ENCODE measurements at regions not wholly inside any gene's neighbourhood (a gene's known extent, or its start where the extent isn't known, plus 50 kb on each side); places are given as distances from the start of the nearest gene placed in this dataset.

DNA sequence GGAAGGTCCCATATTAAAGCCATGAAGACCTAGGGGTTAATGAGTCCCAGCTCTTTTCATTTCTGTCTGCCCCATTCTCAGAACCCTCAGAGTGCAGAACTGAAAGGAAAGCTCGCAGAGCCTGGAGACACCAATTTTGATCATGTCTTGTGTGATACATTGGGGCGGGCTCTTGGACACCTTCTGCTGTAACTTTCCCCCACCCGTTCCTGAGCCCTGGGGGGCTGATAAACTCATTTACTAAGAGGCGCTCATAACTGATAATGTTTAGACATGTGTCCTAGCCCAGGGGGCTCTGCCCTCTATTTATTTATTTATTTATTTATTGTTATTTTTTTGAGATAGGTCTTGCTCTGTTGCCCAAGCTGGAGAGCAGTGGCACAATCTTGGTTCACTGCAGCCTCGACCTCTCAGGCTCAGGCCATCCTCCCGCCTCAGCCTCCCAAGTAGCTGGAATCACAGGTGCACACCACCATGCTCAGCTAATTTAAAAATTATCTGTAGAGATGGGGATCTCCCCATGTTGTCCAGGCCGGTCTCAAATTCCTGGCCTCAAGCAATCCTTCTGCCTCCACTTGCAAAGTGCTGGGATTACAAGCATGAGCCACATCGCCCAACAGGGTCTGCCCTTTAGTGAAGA lies 72.4 kb upstream of the HAAO start:
- DNase-seq = no peak

DNA sequence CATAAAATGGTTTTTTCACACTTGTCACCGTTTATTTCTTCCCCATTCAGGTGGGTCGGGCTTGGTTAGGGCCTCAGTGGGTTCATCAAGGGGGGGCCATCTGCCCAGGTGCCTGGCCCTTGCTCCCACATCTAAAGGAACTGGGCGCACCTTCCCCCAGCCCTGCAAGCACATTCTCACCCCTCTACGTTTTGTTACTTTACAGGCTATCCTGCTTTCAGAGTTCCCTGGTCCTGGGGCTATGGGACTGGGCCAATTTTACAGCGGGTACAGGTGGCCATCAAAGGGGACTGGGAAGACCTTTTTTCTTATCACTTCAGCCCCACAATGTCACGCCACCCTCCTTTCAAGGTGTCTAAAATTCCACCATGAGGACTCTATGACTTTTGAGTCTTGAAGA lies 71.8 kb upstream of the HAAO start:
- DNase-seq = no peak

DNA sequence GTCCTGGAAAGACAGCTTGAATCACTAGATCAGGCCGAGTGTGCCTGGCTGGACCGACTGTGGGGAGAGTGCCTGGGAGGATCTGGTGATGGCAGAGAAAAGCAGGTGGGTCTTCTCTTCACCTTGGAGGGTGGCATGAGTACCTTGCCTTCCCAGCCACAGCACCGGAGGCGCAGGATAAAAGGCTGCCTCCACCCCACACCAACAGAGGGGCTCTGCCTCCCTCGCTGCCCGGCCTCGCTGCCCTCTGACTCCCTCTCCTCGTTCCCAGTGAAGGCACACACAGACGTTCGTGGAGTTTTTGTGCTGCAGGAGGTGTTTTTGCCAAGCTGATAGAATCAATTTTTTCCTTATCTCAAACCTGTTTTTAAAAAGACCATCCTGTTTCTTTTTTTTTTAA lies 71.4 kb upstream of the HAAO start:
- DNase-seq = no peak

GRCh38 chr2:42863320-42863719 lies 70.9 kb upstream of the HAAO start:
- no peak for DNase-seq

DNA sequence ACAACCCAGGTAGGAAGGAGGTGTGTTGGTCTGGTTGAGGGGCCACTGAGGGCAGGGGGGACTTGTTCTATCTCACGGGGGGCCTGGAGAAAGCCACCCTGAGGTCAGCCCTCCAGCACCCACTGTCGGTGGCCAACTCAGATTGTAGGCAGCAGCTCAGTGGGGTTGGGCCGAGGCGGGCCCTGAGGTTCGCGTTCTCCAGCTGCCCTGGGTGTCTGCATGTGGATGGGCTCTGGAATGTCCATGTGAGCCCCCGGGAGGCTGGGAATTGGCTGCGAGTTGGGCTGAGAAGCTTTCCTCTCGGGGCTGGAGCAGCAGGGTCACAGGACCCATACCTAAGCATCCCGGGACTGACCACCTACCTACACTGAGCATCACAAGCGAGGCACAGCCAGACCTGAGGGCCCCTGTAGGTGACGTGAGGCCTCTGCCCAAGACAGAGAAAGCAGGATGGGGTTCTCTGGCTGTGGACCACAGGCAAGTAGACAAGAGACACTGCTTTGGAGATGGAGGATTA lies 70.3 kb upstream of the HAAO start:
- no peak for DNase-seq

- no peak for DNase-seq
Measured at GRCh38 chr2:42861321-42861720, 68.9 kb upstream of the HAAO start.

GRCh38 chr2:42860319-42861094 lies 68.1 kb upstream of the HAAO start:
- no peak for DNase-seq

DNA sequence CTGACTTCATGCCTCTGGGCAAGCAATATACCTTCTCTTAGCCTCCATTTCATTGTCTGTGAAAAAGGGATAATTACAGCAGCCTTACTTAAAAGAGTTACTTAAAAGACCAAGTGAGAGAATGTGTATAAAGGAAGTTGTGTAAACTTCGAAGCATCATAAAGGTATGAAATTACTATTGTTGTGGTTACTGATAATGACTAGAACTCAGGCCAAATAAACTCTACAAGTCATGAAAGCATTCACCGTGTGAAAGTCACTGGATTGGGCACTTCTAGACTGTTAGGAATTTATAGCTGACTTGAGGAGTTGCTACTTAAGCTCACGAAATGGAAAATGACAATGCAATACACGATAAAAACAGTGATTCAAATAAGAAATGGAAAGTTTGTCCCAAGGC lies 67.4 kb upstream of the HAAO start:
- no peak for DNase-seq

- peak in 3 of 5 donors; percentile 18 to 55 (median 54) for DNase-seq
Measured at GRCh38 chr2:42859006-42859552, 66.7 kb upstream of the HAAO start.

GRCh38 chr2:42858140-42859005 lies 66.0 kb upstream of the HAAO start:
- no peak for DNase-seq

GRCh38 chr2:42856891-42857632 lies 64.7 kb upstream of the HAAO start:
- DNase-seq = no peak

GRCh38 chr2:42856106-42856860 lies 63.9 kb upstream of the HAAO start:
- no peak for DNase-seq

GRCh38 chr2:42855221-42855970 lies 63.0 kb upstream of the HAAO start:
- no peak for DNase-seq

DNA sequence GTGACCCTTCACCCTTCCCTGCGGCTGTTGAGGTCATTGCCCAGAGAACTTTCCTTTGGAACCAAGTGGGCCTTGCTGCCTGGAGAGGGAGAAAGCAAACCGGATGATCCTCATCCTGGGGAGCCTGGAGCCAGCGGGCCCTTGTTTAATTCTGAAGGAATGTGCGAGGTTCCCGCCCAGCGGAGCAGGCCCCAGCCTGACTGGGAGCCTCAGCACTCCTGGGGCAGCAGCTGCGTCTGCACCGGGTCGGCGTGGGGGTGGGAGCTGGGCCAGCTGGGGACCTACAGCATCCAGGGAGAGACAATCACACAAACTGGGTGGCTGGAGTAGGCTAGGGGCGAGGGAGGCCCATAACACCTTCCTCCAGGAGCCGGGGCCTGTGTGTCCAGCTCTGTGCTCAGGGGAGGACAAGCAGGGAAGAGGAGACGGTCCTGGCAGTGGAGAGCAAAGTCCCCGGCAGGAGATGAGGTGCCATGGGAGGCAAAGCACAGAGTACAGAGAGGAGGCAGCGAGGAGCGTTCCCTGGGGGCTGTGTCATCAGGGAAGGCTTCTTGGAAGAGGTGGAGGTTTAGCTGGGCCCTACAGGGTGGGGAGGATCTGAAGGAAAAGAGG lies 61.9 kb upstream of the HAAO start:
- no peak for DNase-seq

GRCh38 chr2:42853549-42854206 lies 61.3 kb upstream of the HAAO start:
- DNase-seq = no peak

GRCh38 chr2:42852798-42853197 lies 60.4 kb upstream of the HAAO start:
- DNase-seq = no peak

DNA sequence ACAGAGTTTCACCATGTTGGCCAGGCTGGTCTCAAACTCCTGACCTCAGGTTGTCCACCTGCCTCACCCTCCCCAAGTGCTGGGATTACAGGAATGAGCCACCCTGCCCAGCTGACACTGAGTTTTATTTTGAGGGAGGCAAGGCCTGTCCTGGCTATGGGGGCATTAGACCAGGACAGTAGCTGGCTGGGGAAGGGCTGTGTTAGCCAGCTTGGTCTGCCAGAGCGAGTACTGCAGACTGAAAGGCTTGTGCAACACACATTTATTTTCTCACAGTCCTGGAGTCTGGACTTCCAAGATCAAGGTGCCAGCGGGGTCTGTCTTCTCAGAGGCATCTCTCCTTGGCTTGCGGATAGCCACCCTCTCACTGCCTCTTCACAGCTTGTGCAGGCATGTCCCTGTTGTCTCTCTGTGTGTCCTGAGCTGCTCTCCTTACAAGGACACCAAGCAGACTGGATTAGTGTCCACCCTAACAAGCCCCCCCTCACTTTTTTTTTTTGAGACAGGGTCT lies 59.4 kb upstream of the HAAO start:
- DNase-seq = no peak

GRCh38 chr2:42851186-42851585 lies 58.8 kb upstream of the HAAO start:
- DNase-seq = no peak

- DNase-seq = no peak
Measured at GRCh38 chr2:42850016-42850805, 57.8 kb upstream of the HAAO start.
